ENCODE measurements at regions not wholly inside any gene's neighbourhood (a gene's known extent, or its start where the extent isn't known, plus 50 kb on each side); places are given as distances from the start of the nearest gene placed in this dataset.

DNA sequence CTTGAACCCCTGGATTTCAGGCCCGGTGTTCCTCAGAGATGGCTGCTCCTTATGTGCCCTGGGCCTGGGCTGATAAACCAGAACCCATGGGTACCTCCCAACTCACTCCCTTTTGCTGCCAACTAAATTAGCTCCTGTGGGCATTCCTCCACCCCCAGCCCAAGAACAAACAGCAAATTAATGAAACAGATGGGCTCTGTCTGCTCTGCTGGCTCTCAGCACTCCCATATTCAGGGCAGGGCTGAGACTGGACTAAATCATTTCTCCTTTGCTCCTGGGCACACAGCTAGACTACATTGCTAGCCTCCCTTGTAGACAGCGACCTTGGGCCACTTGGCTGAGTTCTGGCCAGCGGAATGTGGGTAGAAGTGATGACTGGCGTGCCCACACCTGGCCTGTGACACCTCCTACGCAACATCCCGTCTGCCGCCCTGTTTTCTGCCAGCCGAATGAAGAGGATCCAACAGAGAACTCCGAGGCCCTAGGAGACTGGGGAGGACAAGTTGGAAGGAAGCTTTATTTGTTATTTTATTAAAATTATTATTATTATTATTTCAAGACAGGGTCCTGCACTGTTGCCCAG lies 101.9 kb upstream of the DISP3 start:
- no peaks in the 10 kb centered on the region for H3K36me3 ChIP-seq (ENCODE audit: control insufficient read depth in 2 of 2, extremely low read depth in 1 of 2, insufficient read depth in 2 of 2, low read length in 2 of 2)
- BruUV-seq (replicated peaks) = no TSS peak
- CTCF ChIA-PET = no interaction called here
- H3K9me3 ChIP-seq (replicated peaks; ENCODE audit: control insufficient read depth, insufficient read depth, low read length) = no peaks in the 10 kb centered on the region
- FAIRE-seq (no peak), DNase-seq (ENCODE audit: low read depth, low spot score) (no peak)
- POLR2A ChIA-PET = no interaction called here
- no peaks in the 10 kb centered on the region for H3K9me1 ChIP-seq (replicated peaks; ENCODE audit: control insufficient read depth, extremely low read depth, insufficient read depth, low read length)
- no peak overlapping the region for H3K4me2 ChIP-seq (ENCODE audit: insufficient read depth, low read length)
- no peak overlapping the region for H3K4me3 ChIP-seq (replicated peaks in 1 of 3; ENCODE audit: insufficient read depth in 1 of 3, low read depth in 1 of 3, low read length in 3 of 3)
- H2AFZ ChIP-seq (ENCODE audit: low read depth, low read length) = no peak overlapping the region
- dilution Hi-C loops (cut with MboI; ENCODE audit: extremely low pct_ligation_motif_present, low sequenced_read_pairs) (no loop called here), intact Hi-C loops (cut with micrococcal nuclease) (no loop called here)
- no peaks in the 10 kb centered on the region for H3K4me1 ChIP-seq (ENCODE audit: control insufficient read depth, extremely low read depth, insufficient read depth, low read length)
- TF ChIP-seq JUN (IDR thresholded peaks at IDR 0.05; ENCODE audit: borderline replicate concordance, insufficient read depth, insufficient read length, low read depth) = no peak
- no peak for TF ChIP-seq FOS (IDR thresholded peaks at IDR 0.05; ENCODE audit: borderline replicate concordance, insufficient read depth, low read length)
- TF ChIP-seq GATA2 (IDR thresholded peaks at IDR 0.05; ENCODE audit: insufficient read depth, insufficient read length, low read depth, low read length) = no peak
- no peak for TF ChIP-seq CTCF (IDR thresholded peaks at IDR 0.05; ENCODE audit: extremely low read depth in 1 of 2, insufficient read depth in 1 of 2, low read depth in 1 of 2, low read length in 2 of 2)
- no peak for TF ChIP-seq MAX (IDR thresholded peaks at IDR 0.05; ENCODE audit: insufficient read depth, insufficient read length)
- no peak for TF ChIP-seq EZH2 (IDR thresholded peaks at IDR 0.05; ENCODE audit: borderline replicate concordance, low read depth, low read length, severe bottlenecking)
- TF ChIP-seq MYC (IDR thresholded peaks at IDR 0.05; ENCODE audit: low read depth, low read length) = no peak
- TF ChIP-seq POLR2A (IDR thresholded peaks at IDR 0.05; ENCODE audit: low read depth, low read length) = no peak
- TF ChIP-seq POLR2AphosphoS5 (IDR thresholded peaks at IDR 0.05; ENCODE audit: insufficient read depth, low read depth, low read length) = no peak
- H3K9ac ChIP-seq (replicated peaks; ENCODE audit: extremely low read depth, insufficient read depth, low read length) = no peak overlapping the region
- peaks cover 0 to 1% of the 10 kb centered on the region in 2 experiments for H3K27me3 ChIP-seq (ENCODE audit: control insufficient read depth in 2 of 2, insufficient read depth in 2 of 2, low read length in 2 of 2)
- no peaks in the 10 kb centered on the region for H4K20me1 ChIP-seq (replicated peaks; ENCODE audit: control insufficient read depth, extremely low read depth, insufficient read depth, low read length)
- no peak overlapping the region for H3K27ac ChIP-seq (ENCODE audit: insufficient read depth, low read depth, low read length)
- H3K79me2 ChIP-seq (ENCODE audit: control insufficient read depth, insufficient read depth, low read length) = no peaks in the 10 kb centered on the region

All from endothelial cell of umbilical vein (primary cell).